T-helper 1 cell treated with Interleukin-12 subunit alpha and Interleukin-12 subunit beta and Interleukin-4 antibody, amounts not matched to agents 30 μg/mL and 1 μg/mL, for 36 hours (primary cell): ENCODE measurements at regions not wholly inside any gene's neighbourhood (a gene's known extent, or its start where the extent isn't known, plus 50 kb on each side); places are given as distances from the start of the nearest gene placed in this dataset.
"Not testable (repeated sequence)": the region's sequence is repeated elsewhere in the genome, so short reads cannot be mapped to it uniquely, and the experiment has no call there.

Experiments
- H3K27ac Mint-ChIP-seq: one replicate; pipeline ENCODE4 v1.8.0; 2021; ENCODE audit warnings: mild to moderate bottlenecking, mixed read lengths
- H3K27me3 Mint-ChIP-seq: one replicate; pipeline ENCODE4 v1.8.0; 2021; ENCODE audit warnings: low read depth, mixed read lengths
- H3K36me3 Mint-ChIP-seq: one replicate; pipeline ENCODE4 v1.8.0; 2021; ENCODE audit warnings: low read depth, mixed read lengths
- H3K4me1 Mint-ChIP-seq: one replicate; pipeline ENCODE4 v1.8.0; 2021; ENCODE audit warnings: low read depth, mixed read lengths
- H3K4me3 Mint-ChIP-seq: one replicate; pipeline ENCODE4 v1.8.0; 2021; ENCODE audit warnings: mild to moderate bottlenecking, moderate library complexity, mixed read lengths
- H3K9me3 Mint-ChIP-seq: one replicate; pipeline ENCODE4 v1.8.0; 2021; ENCODE audit warnings: mixed read lengths

DNA sequence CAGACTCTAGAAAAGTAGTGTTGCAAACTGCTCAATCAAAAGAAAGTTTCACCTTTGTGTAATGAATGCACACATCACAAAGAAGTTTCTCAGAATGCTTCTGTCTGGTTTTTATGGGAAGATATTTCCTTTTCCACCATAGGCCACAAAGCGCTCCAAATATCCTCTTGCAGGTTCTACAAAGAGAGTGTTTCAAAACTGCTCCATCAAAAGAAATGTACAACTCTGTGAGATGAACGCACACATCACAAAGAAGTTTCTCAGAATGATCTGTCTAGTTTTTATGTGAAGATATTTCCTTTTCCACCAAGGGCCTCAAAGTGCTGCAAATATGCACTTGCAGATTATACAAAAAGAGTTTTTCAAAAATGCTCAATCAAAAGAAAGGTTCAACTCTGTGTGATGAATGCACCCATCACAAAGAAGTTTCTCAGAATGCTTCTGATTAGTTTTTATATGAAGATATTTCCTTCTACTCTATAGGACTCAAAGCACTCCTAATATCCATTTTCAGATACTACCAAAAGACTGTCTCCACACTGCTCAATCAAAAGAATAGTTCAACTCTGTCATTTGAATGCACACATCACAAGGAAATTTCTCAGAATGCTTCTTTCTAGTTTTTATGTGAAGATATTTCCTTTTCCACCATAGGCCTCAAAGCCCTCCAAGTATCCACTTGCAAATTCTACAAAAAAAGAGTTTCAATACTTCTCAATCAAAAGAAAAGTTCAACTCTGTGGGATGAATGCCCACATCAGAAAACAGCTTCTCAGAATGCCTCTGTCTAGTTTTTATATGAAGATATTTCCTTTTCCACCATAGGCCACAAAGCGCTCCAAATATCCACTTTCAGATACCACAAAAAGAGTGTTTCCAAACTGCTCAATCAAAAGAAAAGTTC lies 1371.9 kb upstream of the DEFB115 start:
- H3K27me3 Mint-ChIP-seq, H3K27ac Mint-ChIP-seq, H3K4me1 Mint-ChIP-seq, H3K36me3 Mint-ChIP-seq, H3K4me3 Mint-ChIP-seq: not testable (repeated sequence)
- H3K9me3 Mint-ChIP-seq, result peaks cover 67% of the 10 kb centered on the region

DNA sequence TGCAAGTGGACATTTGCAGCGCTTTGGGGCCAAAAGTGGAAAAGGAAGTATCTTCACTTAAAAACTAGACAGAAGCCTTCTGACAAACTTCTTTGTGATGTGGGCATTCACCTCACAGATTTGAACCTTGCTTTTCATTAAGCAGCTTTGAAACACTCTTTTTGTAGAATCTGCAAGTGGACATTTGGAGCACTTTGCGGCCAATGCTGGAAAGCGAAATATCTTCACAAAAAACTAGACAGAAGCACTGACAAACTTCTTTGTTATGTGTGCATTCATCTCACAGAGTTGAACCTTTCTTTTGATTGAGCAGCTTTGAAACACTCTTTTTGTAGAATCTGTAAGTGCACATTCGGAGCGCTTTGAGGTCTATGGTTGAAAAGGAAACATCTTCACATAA lies 1365.9 kb upstream of the DEFB115 start:
- H3K27me3 Mint-ChIP-seq, H3K36me3 Mint-ChIP-seq, H3K4me3 Mint-ChIP-seq, H3K27ac Mint-ChIP-seq, H3K4me1 Mint-ChIP-seq: not testable (repeated sequence)
- H3K9me3 Mint-ChIP-seq, result peaks cover 30% of the 10 kb centered on the region
